ENCODE measurements at regions not wholly inside any gene's neighbourhood (a gene's known extent, or its start where the extent isn't known, plus 50 kb on each side); places are given as distances from the start of the nearest gene placed in this dataset.

DNA sequence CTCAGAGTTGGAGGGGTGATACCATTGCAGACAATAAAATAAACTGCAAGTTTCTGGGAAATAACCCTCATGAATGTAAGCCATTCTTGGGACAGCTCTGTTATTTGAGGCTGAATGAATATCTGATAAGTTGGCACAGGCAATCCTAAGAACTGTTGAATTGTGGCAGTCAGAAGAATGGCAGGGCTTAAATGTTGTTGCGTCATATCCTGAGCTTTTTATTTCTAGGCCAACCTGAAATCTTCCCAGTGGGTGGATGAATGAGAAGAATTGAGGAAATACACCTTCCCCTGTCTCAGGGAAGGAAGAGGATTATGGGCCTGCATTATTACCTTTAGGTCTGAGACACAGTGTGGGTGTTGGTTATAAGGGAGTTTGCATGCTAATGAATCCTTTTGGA is 64.4 kb upstream of the C4orf54 start:
- no peaks in the 10 kb centered on the region for H3K36me3 Mint-ChIP-seq (ENCODE audit: insufficient read depth, unreplicated experiment)
- BruUV-seq (replicated peaks) = no TSS peak
- DNase-seq (ENCODE audit: unreplicated experiment) = peak; percentile 67
- ChIA-PET POLR2A (interaction anchor here (0.6 to 3.6 kb wide), 8 partner anchors 10 to 225 kb away, joined by 3 to 42 read pairs (median 4); partner anchors contain the start of genes DNAJB14 and TRMT10A), CTCF (interaction anchor here (4.1 to 4.5 kb wide), 2 partner anchors 11 to 86 kb away, joined by 26 to 44 read pairs; no protein-coding TSS in a partner anchor)
- H3K27me3 Mint-ChIP-seq (ENCODE audit: insufficient read depth, unreplicated experiment) = no peaks in the 10 kb centered on the region
- no peaks in the 10 kb centered on the region for H3K9me3 Mint-ChIP-seq (ENCODE audit: unreplicated experiment)
- H3K4me1 Mint-ChIP-seq (ENCODE audit: insufficient read depth, unreplicated experiment) = peaks cover 13% of the 10 kb centered on the region
- H3K27ac Mint-ChIP-seq (ENCODE audit: low read depth, unreplicated experiment) = no peak overlapping the region
- TF ChIP-seq, protein P1, sequence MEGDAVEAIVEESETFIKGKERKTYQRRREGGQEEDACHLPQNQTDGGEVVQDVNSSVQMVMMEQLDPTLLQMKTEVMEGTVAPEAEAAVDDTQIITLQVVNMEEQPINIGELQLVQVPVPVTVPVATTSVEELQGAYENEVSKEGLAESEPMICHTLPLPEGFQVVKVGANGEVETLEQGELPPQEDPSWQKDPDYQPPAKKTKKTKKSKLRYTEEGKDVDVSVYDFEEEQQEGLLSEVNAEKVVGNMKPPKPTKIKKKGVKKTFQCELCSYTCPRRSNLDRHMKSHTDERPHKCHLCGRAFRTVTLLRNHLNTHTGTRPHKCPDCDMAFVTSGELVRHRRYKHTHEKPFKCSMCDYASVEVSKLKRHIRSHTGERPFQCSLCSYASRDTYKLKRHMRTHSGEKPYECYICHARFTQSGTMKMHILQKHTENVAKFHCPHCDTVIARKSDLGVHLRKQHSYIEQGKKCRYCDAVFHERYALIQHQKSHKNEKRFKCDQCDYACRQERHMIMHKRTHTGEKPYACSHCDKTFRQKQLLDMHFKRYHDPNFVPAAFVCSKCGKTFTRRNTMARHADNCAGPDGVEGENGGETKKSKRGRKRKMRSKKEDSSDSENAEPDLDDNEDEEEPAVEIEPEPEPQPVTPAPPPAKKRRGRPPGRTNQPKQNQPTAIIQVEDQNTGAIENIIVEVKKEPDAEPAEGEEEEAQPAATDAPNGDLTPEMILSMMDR (IDR thresholded peaks at IDR 0.05; ENCODE audit: unreplicated experiment) = no peak
- intact Hi-C loops (cut with micrococcal nuclease) = loop anchor here (2.0 kb wide), 1 partner anchor 43 kb away; no protein-coding TSS in a partner anchor
- no peak overlapping the region for H3K4me3 Mint-ChIP-seq (ENCODE audit: unreplicated experiment)

DNA sequence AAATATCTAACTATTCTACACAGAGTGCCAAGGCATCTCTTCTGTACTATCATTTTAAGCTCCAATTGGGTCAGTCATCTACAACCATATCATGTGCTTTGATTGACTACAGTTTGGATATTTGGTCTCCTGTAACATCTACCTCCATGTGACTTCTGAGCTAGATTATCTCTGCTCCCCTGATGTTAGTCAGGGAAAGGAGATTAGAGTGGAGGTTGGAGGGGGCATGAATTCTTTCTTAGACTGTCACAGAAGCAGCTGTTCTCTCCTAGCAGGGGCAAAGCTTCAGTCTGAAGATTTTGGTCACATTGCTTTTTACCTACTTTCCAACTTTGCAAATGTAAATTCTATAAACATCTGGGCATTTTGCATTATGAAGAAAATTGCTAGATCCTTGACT is 62.6 kb upstream of the C4orf54 start:
- ChIA-PET POLR2A (interaction anchor here (0.6 to 1.4 kb wide), 2 partner anchors 21 to 157 kb away, joined by 3 read pairs; partner anchors contain the start of gene TRMT10A), CTCF (interaction anchor here (1.3 kb wide), 1 partner anchor 88 kb away, joined by 4 read pairs; no protein-coding TSS in a partner anchor)
- intact Hi-C loops (cut with micrococcal nuclease) = no loop called here
- Mint-ChIP-seq H3K27me3 (ENCODE audit: insufficient read depth, unreplicated experiment) (no peaks in the 10 kb centered on the region), H3K4me1 (ENCODE audit: insufficient read depth, unreplicated experiment) (peaks cover 13% of the 10 kb centered on the region), H3K27ac (ENCODE audit: low read depth, unreplicated experiment) (no peak overlapping the region), H3K4me3 (ENCODE audit: unreplicated experiment) (no peak overlapping the region), H3K9me3 (ENCODE audit: unreplicated experiment) (no peaks in the 10 kb centered on the region), H3K36me3 (ENCODE audit: insufficient read depth, unreplicated experiment) (no peaks in the 10 kb centered on the region)
- no TSS peak for BruUV-seq (replicated peaks)
- no peak for DNase-seq (ENCODE audit: unreplicated experiment)
- TF ChIP-seq, protein P1 (IDR thresholded peaks at IDR 0.05; ENCODE audit: unreplicated experiment) = no peak

DNA sequence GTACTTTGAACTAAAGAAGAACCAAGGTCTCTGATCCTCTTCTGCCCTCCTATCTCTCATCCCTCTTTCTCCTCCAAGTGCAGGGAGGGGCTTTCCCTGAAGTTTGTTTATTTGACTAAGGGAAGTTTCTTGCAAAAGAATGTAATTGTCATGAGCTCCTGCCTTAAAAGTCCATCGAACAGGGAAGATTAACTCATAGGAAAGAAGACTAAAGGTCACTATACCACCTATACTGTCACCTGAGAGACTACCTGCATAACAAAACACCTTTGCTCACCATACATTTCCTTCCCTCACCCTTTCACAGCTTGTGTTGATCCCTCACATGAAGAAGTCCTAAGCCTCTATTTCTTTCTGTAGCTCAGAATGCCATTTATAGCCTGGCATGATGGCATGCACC is 59.4 kb upstream of the C4orf54 start:
- no peak for DNase-seq (ENCODE audit: unreplicated experiment)
- intact Hi-C loops (cut with micrococcal nuclease) = no loop called here
- ChIA-PET CTCF (interaction anchor here (0.6 to 1.1 kb wide), 2 partner anchors 56 to 156 kb away, joined by 3 to 4 read pairs; no protein-coding TSS in a partner anchor), POLR2A (interaction anchor here (1.3 kb wide), 1 partner anchor 9 kb away, joined by 3 read pairs; no protein-coding TSS in a partner anchor)
- Mint-ChIP-seq H3K36me3 (ENCODE audit: insufficient read depth, unreplicated experiment) (no peaks in the 10 kb centered on the region), H3K9me3 (ENCODE audit: unreplicated experiment) (no peaks in the 10 kb centered on the region), H3K27me3 (ENCODE audit: insufficient read depth, unreplicated experiment) (no peaks in the 10 kb centered on the region), H3K4me1 (ENCODE audit: insufficient read depth, unreplicated experiment) (peaks cover 6% of the 10 kb centered on the region), H3K4me3 (ENCODE audit: unreplicated experiment) (no peak overlapping the region), H3K27ac (ENCODE audit: low read depth, unreplicated experiment) (no peak overlapping the region)
- BruUV-seq (replicated peaks) = no TSS peak
- TF ChIP-seq, protein P1 (IDR thresholded peaks at IDR 0.05; ENCODE audit: unreplicated experiment) = no peak

DNA sequence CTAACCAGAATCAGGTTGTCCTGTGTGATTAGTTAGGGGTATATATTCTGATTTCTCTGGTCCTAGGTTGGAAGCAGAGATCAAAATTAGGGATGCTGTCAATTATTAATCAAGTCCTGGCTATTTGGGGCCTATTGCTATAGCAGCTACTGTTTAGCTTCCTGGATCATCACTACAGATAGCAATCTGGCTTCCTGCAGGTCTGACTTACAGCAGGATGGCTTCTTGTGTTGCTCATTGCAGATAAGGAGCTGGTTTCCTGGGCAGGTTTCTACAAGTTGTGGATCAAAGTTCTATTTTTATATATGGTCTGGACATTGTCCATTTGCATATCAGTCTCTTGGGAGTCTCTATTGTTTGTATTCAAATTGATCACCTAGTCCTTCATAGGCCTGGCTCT is 57.7 kb upstream of the C4orf54 start:
- H3K4me3 Mint-ChIP-seq (ENCODE audit: unreplicated experiment) = no peak overlapping the region
- no TSS peak for BruUV-seq (replicated peaks)
- DNase-seq (ENCODE audit: unreplicated experiment) = no peak

More for the DNA sequence above, 57.7 kb upstream of the C4orf54 start:
- H3K4me1 Mint-ChIP-seq (ENCODE audit: insufficient read depth, unreplicated experiment) = peaks cover 14% of the 10 kb centered on the region
- ChIA-PET CTCF (interaction anchor here (2.2 kb wide), 1 partner anchor 9 kb away, joined by 10 read pairs; no protein-coding TSS in a partner anchor), POLR2A (interaction anchor here (0.9 kb wide), 1 partner anchor 8 kb away, joined by 4 read pairs; no protein-coding TSS in a partner anchor)
- intact Hi-C loops (cut with micrococcal nuclease) = no loop called here
- H3K36me3 Mint-ChIP-seq (ENCODE audit: insufficient read depth, unreplicated experiment) = no peaks in the 10 kb centered on the region
- TF ChIP-seq, protein P1 (IDR thresholded peaks at IDR 0.05; ENCODE audit: unreplicated experiment) = no peak
- no peaks in the 10 kb centered on the region for H3K27me3 Mint-ChIP-seq (ENCODE audit: insufficient read depth, unreplicated experiment)
- H3K27ac Mint-ChIP-seq (ENCODE audit: low read depth, unreplicated experiment) = no peak overlapping the region
- no peaks in the 10 kb centered on the region for H3K9me3 Mint-ChIP-seq (ENCODE audit: unreplicated experiment)

Measured in MCF 10A (cell line).